ENCODE measurements at regions not wholly inside any gene's neighbourhood (a gene's known extent, or its start where the extent isn't known, plus 50 kb on each side); places are given as distances from the start of the nearest gene placed in this dataset.

DNA sequence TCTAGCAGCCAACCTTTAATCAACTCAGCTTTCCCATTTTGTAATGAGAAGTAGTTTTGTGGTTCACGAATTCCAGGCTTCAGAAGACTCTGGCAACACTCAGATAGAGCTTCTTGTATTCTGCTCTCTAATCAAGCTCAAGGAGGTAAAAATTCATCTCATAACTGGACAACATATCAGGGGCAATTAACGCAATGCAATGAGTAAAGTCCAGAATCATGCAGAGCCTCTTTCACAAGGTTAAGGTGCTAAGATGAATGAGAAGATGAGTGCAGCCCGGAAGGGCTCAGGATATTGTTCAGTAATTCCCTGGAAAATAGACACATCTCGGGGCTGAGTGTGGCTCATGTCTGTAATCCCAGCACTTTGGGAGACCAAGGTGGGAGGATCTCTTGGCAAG, 527.7 kb downstream of the SOX11 start:
- no peak for ATAC-seq (ENCODE audit: low read depth)
- no peaks in the 10 kb centered on the region for H3K36me3 ChIP-seq (ENCODE audit: low read depth)

GRCh38 chr2:6222296-6222695, 530.1 kb downstream of the SOX11 start:
- ATAC-seq (ENCODE audit: low read depth) (no peak), DNase-seq (ENCODE audit: low spot score) (no peak)
- Histone ChIP-seq H3K27ac (ENCODE audit: poor library complexity, severe bottlenecking) (no peak overlapping the region), H3K4me3 (ENCODE audit: severe bottlenecking) (no peak overlapping the region), H3K9me3 (ENCODE audit: severe bottlenecking) (no peaks in the 10 kb centered on the region), H3K4me1 (ENCODE audit: insufficient read depth, poor library complexity, severe bottlenecking) (no peaks in the 10 kb centered on the region), H3K27me3 (ENCODE audit: insufficient read depth, poor library complexity, severe bottlenecking) (no peaks in the 10 kb centered on the region), H3K36me3 (ENCODE audit: low read depth) (no peaks in the 10 kb centered on the region)
- TF ChIP-seq, protein P1, sequence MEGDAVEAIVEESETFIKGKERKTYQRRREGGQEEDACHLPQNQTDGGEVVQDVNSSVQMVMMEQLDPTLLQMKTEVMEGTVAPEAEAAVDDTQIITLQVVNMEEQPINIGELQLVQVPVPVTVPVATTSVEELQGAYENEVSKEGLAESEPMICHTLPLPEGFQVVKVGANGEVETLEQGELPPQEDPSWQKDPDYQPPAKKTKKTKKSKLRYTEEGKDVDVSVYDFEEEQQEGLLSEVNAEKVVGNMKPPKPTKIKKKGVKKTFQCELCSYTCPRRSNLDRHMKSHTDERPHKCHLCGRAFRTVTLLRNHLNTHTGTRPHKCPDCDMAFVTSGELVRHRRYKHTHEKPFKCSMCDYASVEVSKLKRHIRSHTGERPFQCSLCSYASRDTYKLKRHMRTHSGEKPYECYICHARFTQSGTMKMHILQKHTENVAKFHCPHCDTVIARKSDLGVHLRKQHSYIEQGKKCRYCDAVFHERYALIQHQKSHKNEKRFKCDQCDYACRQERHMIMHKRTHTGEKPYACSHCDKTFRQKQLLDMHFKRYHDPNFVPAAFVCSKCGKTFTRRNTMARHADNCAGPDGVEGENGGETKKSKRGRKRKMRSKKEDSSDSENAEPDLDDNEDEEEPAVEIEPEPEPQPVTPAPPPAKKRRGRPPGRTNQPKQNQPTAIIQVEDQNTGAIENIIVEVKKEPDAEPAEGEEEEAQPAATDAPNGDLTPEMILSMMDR (IDR thresholded peaks at IDR 0.05; ENCODE audit: poor library complexity, severe bottlenecking) = no peak

More for the DNA sequence above, 527.7 kb downstream of the SOX11 start:
- H3K4me3 ChIP-seq (ENCODE audit: severe bottlenecking) = no peak overlapping the region
- H3K27me3 ChIP-seq (ENCODE audit: insufficient read depth, poor library complexity, severe bottlenecking) = no peaks in the 10 kb centered on the region
- DNase-seq (ENCODE audit: low spot score) = no peak
- H3K27ac ChIP-seq (ENCODE audit: poor library complexity, severe bottlenecking) = no peak overlapping the region
- H3K9me3 ChIP-seq (ENCODE audit: severe bottlenecking) = no peaks in the 10 kb centered on the region
- no peaks in the 10 kb centered on the region for H3K4me1 ChIP-seq (ENCODE audit: insufficient read depth, poor library complexity, severe bottlenecking)
- TF ChIP-seq, protein P1 (IDR thresholded peaks at IDR 0.05; ENCODE audit: poor library complexity, severe bottlenecking) = no peak

GRCh38 chr2:6224267-6224666, 532.1 kb downstream of the SOX11 start:
- TF ChIP-seq, protein P1 (IDR thresholded peaks at IDR 0.05; ENCODE audit: poor library complexity, severe bottlenecking) = no peak

GRCh38 chr2:6228251-6228650, 536.1 kb downstream of the SOX11 start:
- H3K36me3 ChIP-seq (ENCODE audit: low read depth) = no peaks in the 10 kb centered on the region
- no peak overlapping the region for H3K4me3 ChIP-seq (ENCODE audit: severe bottlenecking)
- ATAC-seq (ENCODE audit: low read depth) (no peak), DNase-seq (ENCODE audit: low spot score) (no peak)
- H3K27me3 ChIP-seq (ENCODE audit: insufficient read depth, poor library complexity, severe bottlenecking) = no peaks in the 10 kb centered on the region
- no peaks in the 10 kb centered on the region for H3K4me1 ChIP-seq (ENCODE audit: insufficient read depth, poor library complexity, severe bottlenecking)
- TF ChIP-seq, protein P1 (IDR thresholded peaks at IDR 0.05; ENCODE audit: poor library complexity, severe bottlenecking) = no peak
- no peak overlapping the region for H3K27ac ChIP-seq (ENCODE audit: poor library complexity, severe bottlenecking)
- no peaks in the 10 kb centered on the region for H3K9me3 ChIP-seq (ENCODE audit: severe bottlenecking)

More at GRCh38 chr2:6224267-6224666, 532.1 kb downstream of the SOX11 start:
- Histone ChIP-seq H3K9me3 (ENCODE audit: severe bottlenecking) (no peaks in the 10 kb centered on the region), H3K27ac (ENCODE audit: poor library complexity, severe bottlenecking) (no peak overlapping the region), H3K36me3 (ENCODE audit: low read depth) (no peaks in the 10 kb centered on the region), H3K4me1 (ENCODE audit: insufficient read depth, poor library complexity, severe bottlenecking) (no peaks in the 10 kb centered on the region), H3K27me3 (ENCODE audit: insufficient read depth, poor library complexity, severe bottlenecking) (no peaks in the 10 kb centered on the region), H3K4me3 (ENCODE audit: severe bottlenecking) (no peak overlapping the region)
- no peak for ATAC-seq (ENCODE audit: low read depth)
- DNase-seq (ENCODE audit: low spot score) = no peak

- TF ChIP-seq, protein P1 (IDR thresholded peaks at IDR 0.05; ENCODE audit: poor library complexity, severe bottlenecking) = no peak
- Histone ChIP-seq H3K9me3 (ENCODE audit: severe bottlenecking) (no peaks in the 10 kb centered on the region), H3K4me1 (ENCODE audit: insufficient read depth, poor library complexity, severe bottlenecking) (no peaks in the 10 kb centered on the region), H3K27ac (ENCODE audit: poor library complexity, severe bottlenecking) (no peak overlapping the region), H3K36me3 (ENCODE audit: low read depth) (no peaks in the 10 kb centered on the region), H3K27me3 (ENCODE audit: insufficient read depth, poor library complexity, severe bottlenecking) (no peaks in the 10 kb centered on the region), H3K4me3 (ENCODE audit: severe bottlenecking) (no peak overlapping the region)
- no peak for DNase-seq (ENCODE audit: low spot score)
- peak; percentile 64; the same call in 2 of the 3 replicates for ATAC-seq (ENCODE audit: low read depth)
These were observed 539.0 kb downstream of the SOX11 start for GRCh38 chr2:6231166-6231565.

Data from RWPE2 (cell line).